HepG2 (cell line): ENCODE measurements at regions not wholly inside any gene's neighbourhood (a gene's known extent, or its start where the extent isn't known, plus 50 kb on each side); places are given as distances from the start of the nearest gene placed in this dataset.

Experiments
- IKZF4 ChIP-seq: sonication (generic); formaldehyde crosslinking; IDR thresholded peaks from 2 replicates; pipeline ENCODE4 v1.5.1; 2020; ENCODE audit warnings: borderline replicate concordance, mild to moderate bottlenecking, low read depth, missing genetic modification reagents; ENCODE audit errors: not compliant biosample characterization
- ZBTB7A ChIP-seq: sonication (generic); formaldehyde crosslinking; IDR thresholded peaks from 2 replicates; pipeline ENCODE4 v1.8.0; 2022; ENCODE audit warnings: mild to moderate bottlenecking, missing genetic modification reagents
- ZNF549 ChIP-seq: sonication (generic); formaldehyde crosslinking; IDR thresholded peaks from 2 replicates; pipeline ENCODE4 v1.5.0; 2020; ENCODE audit warnings: missing genetic modification reagents
- ZNF660 ChIP-seq: sonication (generic); formaldehyde crosslinking; IDR thresholded peaks from 2 replicates; pipeline ENCODE4 v1.5.1; 2020; ENCODE audit warnings: mild to moderate bottlenecking, low read depth, missing genetic modification reagents, borderline replicate concordance
- TF ChIP-seq, protein P1 (sequence below): IDR thresholded peaks from 2 replicates; pipeline ENCODE4 v1.6.1; 2012; ENCODE audit warnings: inconsistent platforms
- TF ChIP-seq, protein P2 (sequence below): sonication (generic); formaldehyde crosslinking; IDR thresholded peaks from 2 replicates; pipeline ENCODE4 v1.4.0; 2020; ENCODE audit warnings: missing genetic modification reagents

DNA sequence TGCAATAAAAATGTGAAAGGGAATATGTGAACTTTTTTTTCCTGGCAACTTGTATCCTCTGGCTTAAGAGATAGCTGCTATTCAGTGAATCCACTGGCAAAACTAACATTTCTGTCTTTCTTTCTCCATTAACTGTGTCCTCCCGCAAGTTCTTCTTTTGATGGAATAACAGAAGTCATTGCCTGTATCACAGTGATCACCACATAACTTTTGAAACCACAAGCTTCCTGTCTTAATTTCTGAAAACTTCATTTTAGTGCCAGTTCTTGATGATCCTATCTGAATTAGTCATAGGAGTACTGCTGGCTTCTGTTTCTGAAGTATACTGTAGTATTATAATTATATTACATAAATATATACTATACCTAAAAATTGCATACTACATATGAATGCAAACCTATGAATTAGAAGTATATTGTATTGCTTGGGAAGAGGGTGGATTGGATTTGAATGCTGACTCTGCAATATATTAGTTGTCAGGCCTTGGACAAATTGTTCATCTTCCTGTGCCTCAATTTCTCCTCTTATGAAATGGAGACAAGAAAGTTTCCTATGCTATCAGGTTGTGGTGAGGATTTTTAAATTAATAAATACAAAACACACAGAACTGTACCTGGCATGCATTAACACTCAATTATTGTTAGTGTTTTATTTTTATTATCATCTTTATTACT lies 441.6 kb downstream of the CETN3 start:
- TF ChIP-seq ZNF660 (CRISPR knock-in tag) (no peak), ZNF549 (CRISPR knock-in tag) (no peak), IKZF4 (CRISPR knock-in tag) (no peak), ZBTB7A (no peak)
- TF ChIP-seq, protein P1, sequence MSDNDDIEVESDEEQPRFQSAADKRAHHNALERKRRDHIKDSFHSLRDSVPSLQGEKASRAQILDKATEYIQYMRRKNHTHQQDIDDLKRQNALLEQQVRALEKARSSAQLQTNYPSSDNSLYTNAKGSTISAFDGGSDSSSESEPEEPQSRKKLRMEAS: no peak
- TF ChIP-seq, protein P2, sequence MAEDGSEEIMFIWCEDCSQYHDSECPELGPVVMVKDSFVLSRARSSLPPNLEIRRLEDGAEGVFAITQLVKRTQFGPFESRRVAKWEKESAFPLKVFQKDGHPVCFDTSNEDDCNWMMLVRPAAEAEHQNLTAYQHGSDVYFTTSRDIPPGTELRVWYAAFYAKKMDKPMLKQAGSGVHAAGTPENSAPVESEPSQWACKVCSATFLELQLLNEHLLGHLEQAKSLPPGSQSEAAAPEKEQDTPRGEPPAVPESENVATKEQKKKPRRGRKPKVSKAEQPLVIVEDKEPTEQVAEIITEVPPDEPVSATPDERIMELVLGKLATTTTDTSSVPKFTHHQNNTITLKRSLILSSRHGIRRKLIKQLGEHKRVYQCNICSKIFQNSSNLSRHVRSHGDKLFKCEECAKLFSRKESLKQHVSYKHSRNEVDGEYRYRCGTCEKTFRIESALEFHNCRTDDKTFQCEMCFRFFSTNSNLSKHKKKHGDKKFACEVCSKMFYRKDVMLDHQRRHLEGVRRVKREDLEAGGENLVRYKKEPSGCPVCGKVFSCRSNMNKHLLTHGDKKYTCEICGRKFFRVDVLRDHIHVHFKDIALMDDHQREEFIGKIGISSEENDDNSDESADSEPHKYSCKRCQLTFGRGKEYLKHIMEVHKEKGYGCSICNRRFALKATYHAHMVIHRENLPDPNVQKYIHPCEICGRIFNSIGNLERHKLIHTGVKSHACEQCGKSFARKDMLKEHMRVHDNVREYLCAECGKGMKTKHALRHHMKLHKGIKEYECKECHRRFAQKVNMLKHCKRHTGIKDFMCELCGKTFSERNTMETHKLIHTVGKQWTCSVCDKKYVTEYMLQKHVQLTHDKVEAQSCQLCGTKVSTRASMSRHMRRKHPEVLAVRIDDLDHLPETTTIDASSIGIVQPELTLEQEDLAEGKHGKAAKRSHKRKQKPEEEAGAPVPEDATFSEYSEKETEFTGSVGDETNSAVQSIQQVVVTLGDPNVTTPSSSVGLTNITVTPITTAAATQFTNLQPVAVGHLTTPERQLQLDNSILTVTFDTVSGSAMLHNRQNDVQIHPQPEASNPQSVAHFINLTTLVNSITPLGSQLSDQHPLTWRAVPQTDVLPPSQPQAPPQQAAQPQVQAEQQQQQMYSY: no peak
